ENCODE measurements at regions not wholly inside any gene's neighbourhood (a gene's known extent, or its start where the extent isn't known, plus 50 kb on each side); places are given as distances from the start of the nearest gene placed in this dataset.
"Not testable (repeated sequence)": the region's sequence is repeated elsewhere in the genome, so short reads cannot be mapped to it uniquely, and the experiment has no call there.

- not testable (repeated sequence) for TF ChIP-seq CTCF, POLR2A (IDR thresholded peaks at IDR 0.05)
Measured at GRCh38 chr13:72545895-72546294, 181.5 kb downstream of the MZT1 start.

Data from adrenal gland (tissue), 5 donors.